ENCODE measurements at regions not wholly inside any gene's neighbourhood (a gene's known extent, or its start where the extent isn't known, plus 50 kb on each side); places are given as distances from the start of the nearest gene placed in this dataset.

GRCh38 chr15:94987085-94987484 lies 755.7 kb downstream of the MCTP2 start:
- TF ChIP-seq PATZ1 (CRISPR knock-in tag; IDR thresholded peaks at IDR 0.05; ENCODE audit: borderline replicate concordance) (no peak), ZFP30 (CRISPR knock-in tag; IDR thresholded peaks at IDR 0.05) (no peak), ZNF70 (CRISPR knock-in tag; IDR thresholded peaks at IDR 0.05) (no peak), ZNF8 (CRISPR knock-in tag; IDR thresholded peaks at IDR 0.05) (no peak), CREB5 (CRISPR knock-in tag; IDR thresholded peaks at IDR 0.05; ENCODE audit: low read depth) (no peak), ARNTL (CRISPR knock-in tag; IDR thresholded peaks at IDR 0.05; ENCODE audit: borderline replicate concordance, low read depth) (no peak), PPARA (CRISPR knock-in tag; IDR thresholded peaks at IDR 0.05; ENCODE audit: borderline replicate concordance) (no peak), GLIS3 (CRISPR knock-in tag; IDR thresholded peaks at IDR 0.05) (no peak), OSR1 (CRISPR knock-in tag; IDR thresholded peaks at IDR 0.05) (no peak), RARB (CRISPR knock-in tag; IDR thresholded peaks at IDR 0.05) (no peak)

Measured in SK-N-SH treated with all-trans-retinoic acid at 6 μM for 48 hours (cell line).